Kidney epithelial cell (primary cell): ENCODE measurements at regions not wholly inside any gene's neighbourhood (a gene's known extent, or its start where the extent isn't known, plus 50 kb on each side); places are given as distances from the start of the nearest gene placed in this dataset.
"Not testable (repeated sequence)": the region's sequence is repeated elsewhere in the genome, so short reads cannot be mapped to it uniquely, and the experiment has no call there.

Experiments
- DNase-seq: peaks from one replicate; pipeline ENCODE4 v3.0.0-alpha.2; 2010; ENCODE audit warnings: low read depth
- H3K27me3 ChIP-seq: 2 replicates; pipeline ENCODE4 v1.6.0; 2011; ENCODE audit warnings: low read length; ENCODE audit not compliant: control insufficient read depth, insufficient read depth
- H3K36me3 ChIP-seq: 2 replicates; pipeline ENCODE4 v1.5.1; 2011; ENCODE audit warnings: low read length; ENCODE audit not compliant: control insufficient read depth, insufficient read depth
- H3K4me3 ChIP-seq: 2 replicates; pipeline ENCODE4 v1.5.1; 2011; ENCODE audit warnings: low read depth, mild to moderate bottlenecking, control low read depth, low read length
- CTCF ChIP-seq: IDR thresholded peaks from 2 replicates; pipeline ENCODE4 v1.5.1; 2011; ENCODE audit warnings: mild to moderate bottlenecking, moderate library complexity, low read length, control low read depth, inconsistent platforms; ENCODE audit not compliant: insufficient read depth, poor library complexity, severe bottlenecking

- Histone ChIP-seq H3K4me3 (no peak overlapping the region), H3K36me3 (no peaks in the 10 kb centered on the region), H3K27me3 (no peaks in the 10 kb centered on the region)
- no peak for TF ChIP-seq CTCF
- DNase-seq, result no peak
Observed at GRCh38 chr4:82248903-82249632, 124.7 kb downstream of the HNRNPD start.

GRCh38 chr4:82247629-82248028 lies 126.2 kb downstream of the HNRNPD start:
- Histone ChIP-seq H3K4me3 (no peak overlapping the region), H3K36me3 (no peaks in the 10 kb centered on the region), H3K27me3 (no peaks in the 10 kb centered on the region)
- DNase-seq, result no peak
- no peak for TF ChIP-seq CTCF

GRCh38 chr4:82247171-82247570 lies 126.6 kb downstream of the HNRNPD start:
- no peak for DNase-seq
- Histone ChIP-seq H3K36me3 (no peaks in the 10 kb centered on the region), H3K27me3 (no peaks in the 10 kb centered on the region), H3K4me3 (no peak overlapping the region)
- no peak for TF ChIP-seq CTCF

- no peak for TF ChIP-seq CTCF
Observed at GRCh38 chr4:82241534-82241933, 132.3 kb downstream of the HNRNPD start.

GRCh38 chr4:82240410-82240809 lies 133.4 kb downstream of the HNRNPD start:
- Histone ChIP-seq H3K36me3 (no peaks in the 10 kb centered on the region), H3K27me3 (no peaks in the 10 kb centered on the region), H3K4me3 (no peak overlapping the region)
- no peak for DNase-seq
- no peak for TF ChIP-seq CTCF

More at GRCh38 chr4:82241534-82241933, 132.3 kb downstream of the HNRNPD start:
- H3K4me3 ChIP-seq, result no peak overlapping the region
- DNase-seq, result no peak
- no peaks in the 10 kb centered on the region for H3K27me3 ChIP-seq
- no peaks in the 10 kb centered on the region for H3K36me3 ChIP-seq

GRCh38 chr4:82237142-82237541 lies 136.6 kb downstream of the HNRNPD start:
- H3K27me3 ChIP-seq, H3K4me3 ChIP-seq, DNase-seq, H3K36me3 ChIP-seq: not testable (repeated sequence)
